Right lobe of liver (tissue), 4 donors: ENCODE measurements at regions not wholly inside any gene's neighbourhood (a gene's known extent, or its start where the extent isn't known, plus 50 kb on each side); places are given as distances from the start of the nearest gene placed in this dataset.
"Not testable (repeated sequence)": the region's sequence is repeated elsewhere in the genome, so short reads cannot be mapped to it uniquely, and the experiment has no call there.

ENCODE experiments used
- POLR2A ChIP-seq: fragments of 450-650 bp; IDR thresholded peaks from one replicate; pipeline ENCODE4 v1.6.1; 2017; ENCODE audit warnings: antibody characterized with exemption, mild to moderate bottlenecking
- TF ChIP-seq, protein P1 (sequence below), 4 donors: fragments of 200-600 bp in 3 of 4; fragments of 450-650 bp in 1 of 4; IDR thresholded peaks; one replicate each; pipeline versions ENCODE4 v1.5.1 to v1.8.0; 2016 to 2022; ENCODE audit warnings: antibody characterized with exemption in 4 of 4, mild to moderate bottlenecking in 2 of 4
- donor health status: DM: no; HTN: no; CAD: no.
- donor health status: DM: no; HTN: no; CAD: no.
- donor health status: DM: no; HTN: yes; CAD: no.

DNA sequence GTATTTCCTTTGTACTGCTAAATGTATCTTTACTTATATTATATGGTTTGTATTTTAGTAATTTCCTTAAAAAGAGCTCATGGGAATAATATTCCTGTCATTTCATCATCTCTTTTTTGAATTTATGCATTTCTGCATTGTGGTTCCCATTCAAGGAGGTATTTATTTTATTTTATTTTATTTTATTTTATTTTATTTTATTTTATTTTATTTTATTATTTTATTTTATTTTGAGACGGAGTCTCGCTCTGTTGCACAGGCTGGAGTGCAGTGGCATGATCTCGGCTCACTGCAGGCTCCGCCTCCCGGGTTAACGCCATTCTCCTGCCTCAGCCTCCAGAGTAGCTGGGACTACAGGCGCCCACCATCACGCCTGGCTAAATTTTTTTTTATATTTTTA lies 371.2 kb downstream of the PDCD6IP start:
- TF ChIP-seq, protein P1, sequence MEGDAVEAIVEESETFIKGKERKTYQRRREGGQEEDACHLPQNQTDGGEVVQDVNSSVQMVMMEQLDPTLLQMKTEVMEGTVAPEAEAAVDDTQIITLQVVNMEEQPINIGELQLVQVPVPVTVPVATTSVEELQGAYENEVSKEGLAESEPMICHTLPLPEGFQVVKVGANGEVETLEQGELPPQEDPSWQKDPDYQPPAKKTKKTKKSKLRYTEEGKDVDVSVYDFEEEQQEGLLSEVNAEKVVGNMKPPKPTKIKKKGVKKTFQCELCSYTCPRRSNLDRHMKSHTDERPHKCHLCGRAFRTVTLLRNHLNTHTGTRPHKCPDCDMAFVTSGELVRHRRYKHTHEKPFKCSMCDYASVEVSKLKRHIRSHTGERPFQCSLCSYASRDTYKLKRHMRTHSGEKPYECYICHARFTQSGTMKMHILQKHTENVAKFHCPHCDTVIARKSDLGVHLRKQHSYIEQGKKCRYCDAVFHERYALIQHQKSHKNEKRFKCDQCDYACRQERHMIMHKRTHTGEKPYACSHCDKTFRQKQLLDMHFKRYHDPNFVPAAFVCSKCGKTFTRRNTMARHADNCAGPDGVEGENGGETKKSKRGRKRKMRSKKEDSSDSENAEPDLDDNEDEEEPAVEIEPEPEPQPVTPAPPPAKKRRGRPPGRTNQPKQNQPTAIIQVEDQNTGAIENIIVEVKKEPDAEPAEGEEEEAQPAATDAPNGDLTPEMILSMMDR (IDR thresholded peaks at IDR 0.05) = not testable (repeated sequence)
- TF ChIP-seq POLR2A = not testable (repeated sequence)
